ENCODE measurements at regions not wholly inside any gene's neighbourhood (a gene's known extent, or its start where the extent isn't known, plus 50 kb on each side); places are given as distances from the start of the nearest gene placed in this dataset.

- no peaks in the 10 kb centered on the region for H3K4me1 Mint-ChIP-seq (ENCODE audit: low read depth)
- CTCF ChIA-PET = no interaction called here
- no peak for ATAC-seq
- no peak for TF ChIP-seq CTCF (IDR thresholded peaks at IDR 0.05)
- no peaks in the 10 kb centered on the region for H3K27me3 Mint-ChIP-seq
- no peaks in the 10 kb centered on the region for H3K9me3 Mint-ChIP-seq
- POLR2A ChIA-PET = no interaction called here
- no peak for DNase-seq
- no peaks in the 10 kb centered on the region for H3K36me3 Mint-ChIP-seq (ENCODE audit: low read depth)
- no peak overlapping the region for H3K27ac Mint-ChIP-seq
- intact Hi-C loops (cut with micrococcal nuclease) = no loop called here
- H3K4me3 Mint-ChIP-seq = no peak overlapping the region
Observed at GRCh38 chr2:198698230-198698629, 759.5 kb downstream of the SATB2 start.

- ATAC-seq = no peak
- ChIA-PET POLR2A (no interaction called here), CTCF (no interaction called here)
- no peak for TF ChIP-seq CTCF (IDR thresholded peaks at IDR 0.05)
- DNase-seq = no peak
- Mint-ChIP-seq H3K4me3 (no peak overlapping the region), H3K27me3 (no peaks in the 10 kb centered on the region), H3K27ac (no peak overlapping the region), H3K9me3 (no peaks in the 10 kb centered on the region), H3K4me1 (ENCODE audit: low read depth) (no peaks in the 10 kb centered on the region), H3K36me3 (ENCODE audit: low read depth) (no peaks in the 10 kb centered on the region)
- intact Hi-C loops (cut with micrococcal nuclease) = no loop called here
Observed at GRCh38 chr2:198697794-198698193, 759.9 kb downstream of the SATB2 start.

DNA sequence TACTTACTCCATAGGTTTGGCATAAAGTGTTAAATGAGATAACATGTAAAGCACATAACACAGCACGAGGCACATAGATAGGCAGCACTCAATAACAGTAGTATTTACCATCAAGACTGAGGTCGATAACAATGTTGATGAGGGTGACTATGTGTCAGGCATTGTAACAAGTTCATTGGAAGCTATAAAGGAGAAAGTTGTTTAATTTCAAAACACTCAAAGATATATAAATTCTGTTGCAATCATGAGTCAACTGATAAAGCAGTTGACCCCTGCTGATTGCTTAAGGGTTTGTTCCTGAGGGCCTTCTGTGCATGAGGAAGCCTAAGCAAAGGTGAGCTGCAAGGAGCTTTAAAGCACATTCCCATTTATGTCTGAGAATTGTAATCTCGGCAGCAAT lies 760.5 kb downstream of the SATB2 start:
- Mint-ChIP-seq H3K9me3 (no peaks in the 10 kb centered on the region), H3K36me3 (ENCODE audit: low read depth) (no peaks in the 10 kb centered on the region), H3K27me3 (no peaks in the 10 kb centered on the region), H3K4me1 (ENCODE audit: low read depth) (no peaks in the 10 kb centered on the region), H3K4me3 (no peak overlapping the region), H3K27ac (no peak overlapping the region)
- POLR2A ChIA-PET = no interaction called here
- TF ChIP-seq CTCF (IDR thresholded peaks at IDR 0.05) = no peak
- DNase-seq (no peak), ATAC-seq (no peak)
- CTCF ChIA-PET = no interaction called here
- intact Hi-C loops (cut with micrococcal nuclease) = no loop called here

GRCh38 chr2:198695879-198696278 lies 761.9 kb downstream of the SATB2 start:
- Mint-ChIP-seq H3K27me3 (no peaks in the 10 kb centered on the region), H3K27ac (no peak overlapping the region), H3K9me3 (no peaks in the 10 kb centered on the region), H3K36me3 (ENCODE audit: low read depth) (no peaks in the 10 kb centered on the region), H3K4me3 (no peak overlapping the region), H3K4me1 (ENCODE audit: low read depth) (no peaks in the 10 kb centered on the region)
- TF ChIP-seq CTCF (IDR thresholded peaks at IDR 0.05) = no peak
- CTCF ChIA-PET = no interaction called here
- POLR2A ChIA-PET = no interaction called here
- intact Hi-C loops (cut with micrococcal nuclease) = no loop called here
- no peak for ATAC-seq
- no peak for DNase-seq

DNA sequence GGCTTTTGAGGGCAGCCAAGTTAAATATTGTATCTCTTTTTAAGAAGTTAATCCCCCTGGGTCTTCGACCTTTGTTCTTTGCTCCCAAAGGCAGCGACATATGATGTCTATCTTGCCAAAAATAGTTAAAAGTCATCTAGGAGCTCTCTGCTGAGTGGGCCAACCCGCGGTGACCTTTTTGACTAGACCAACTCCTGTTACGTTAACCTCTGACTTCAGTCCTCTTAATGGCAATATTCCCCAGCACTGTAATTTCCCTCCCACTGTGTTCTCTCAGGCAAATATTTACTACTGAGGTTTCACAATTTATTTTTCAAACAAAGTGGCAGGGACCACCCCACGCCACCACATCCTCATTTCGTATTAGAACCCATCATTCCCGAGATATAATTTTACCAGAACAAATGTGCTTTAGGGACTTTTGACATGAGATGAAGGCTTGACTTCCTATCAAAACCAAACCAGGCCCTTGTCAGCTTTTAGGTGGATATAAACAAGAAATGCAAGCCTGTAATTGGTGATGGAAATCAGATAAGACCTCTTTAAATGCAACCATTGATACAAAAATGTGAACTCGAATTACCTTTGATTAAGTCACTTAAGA lies 764.7 kb downstream of the SATB2 start:
- no peak for TF ChIP-seq CTCF (IDR thresholded peaks at IDR 0.05)
- ATAC-seq (no peak), DNase-seq (no peak)
- H3K27ac Mint-ChIP-seq = no peak overlapping the region
- intact Hi-C loops (cut with micrococcal nuclease) = no loop called here
- ChIA-PET CTCF (no interaction called here), POLR2A (no interaction called here)
- no peaks in the 10 kb centered on the region for H3K9me3 Mint-ChIP-seq
- H3K36me3 Mint-ChIP-seq (ENCODE audit: low read depth) = no peaks in the 10 kb centered on the region
- no peaks in the 10 kb centered on the region for H3K4me1 Mint-ChIP-seq (ENCODE audit: low read depth)
- no peaks in the 10 kb centered on the region for H3K27me3 Mint-ChIP-seq
- H3K4me3 Mint-ChIP-seq = no peak overlapping the region

Measured in activated CD8-positive, alpha-beta T cell treated with anti-CD3 and anti-CD28 coated beads for 36 hours (primary cell).